Gastroesophageal sphincter (tissue), 3 donors: ENCODE measurements at regions not wholly inside any gene's neighbourhood (a gene's known extent, or its start where the extent isn't known, plus 50 kb on each side); places are given as distances from the start of the nearest gene placed in this dataset.

Source experiments
- EP300 ChIP-seq: sonication (generic); formaldehyde crosslinking; IDR thresholded peaks from one replicate; pipeline ENCODE4 v1.6.1; 2017; ENCODE audit warnings: antibody characterized with exemption, mild to moderate bottlenecking
- POLR2A ChIP-seq, 2 donors: fragments of 450-650 bp; IDR thresholded peaks; one replicate each; pipeline ENCODE4 v1.6.1; 2017; ENCODE audit warnings: antibody characterized with exemption in 2 of 2, mild to moderate bottlenecking in 2 of 2, moderate library complexity in 1 of 2
- TF ChIP-seq, protein P1 (sequence below), 4 experiments: fragments of 200-600 bp in 2 of 4; fragments of 450-650 bp in 2 of 4; sonication (generic) in 1 of 4; IDR thresholded peaks; one replicate each; pipeline ENCODE4 v1.5.1; 2017 to 2019; ENCODE audit warnings: antibody characterized with exemption in 4 of 4, mild to moderate bottlenecking in 2 of 4, moderate library complexity in 2 of 4

DNA sequence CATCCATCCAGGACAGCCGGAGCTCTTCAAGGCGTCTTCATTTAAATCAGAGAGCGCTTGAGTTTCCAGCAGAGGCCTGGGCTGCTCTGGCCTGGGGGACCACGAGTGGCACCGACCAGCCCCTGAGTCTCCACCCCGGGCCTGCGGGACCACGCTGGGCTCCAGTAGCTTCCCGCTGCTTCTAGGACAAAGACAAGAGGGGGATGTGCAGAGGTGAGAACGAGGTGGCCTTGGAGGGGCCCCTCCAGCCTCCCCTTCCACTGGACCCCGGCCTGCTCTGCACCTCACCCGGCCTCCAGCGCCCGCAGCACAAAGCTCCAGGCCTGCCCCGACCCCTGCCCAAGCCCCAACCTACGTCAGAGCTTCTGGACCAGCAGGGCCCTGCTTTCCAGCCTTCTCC lies 81.6 kb downstream of the IRX2 start:
- TF ChIP-seq POLR2A (IDR thresholded peaks at IDR 0.05) (no peak), EP300 (no peak)
- TF ChIP-seq, protein P1, sequence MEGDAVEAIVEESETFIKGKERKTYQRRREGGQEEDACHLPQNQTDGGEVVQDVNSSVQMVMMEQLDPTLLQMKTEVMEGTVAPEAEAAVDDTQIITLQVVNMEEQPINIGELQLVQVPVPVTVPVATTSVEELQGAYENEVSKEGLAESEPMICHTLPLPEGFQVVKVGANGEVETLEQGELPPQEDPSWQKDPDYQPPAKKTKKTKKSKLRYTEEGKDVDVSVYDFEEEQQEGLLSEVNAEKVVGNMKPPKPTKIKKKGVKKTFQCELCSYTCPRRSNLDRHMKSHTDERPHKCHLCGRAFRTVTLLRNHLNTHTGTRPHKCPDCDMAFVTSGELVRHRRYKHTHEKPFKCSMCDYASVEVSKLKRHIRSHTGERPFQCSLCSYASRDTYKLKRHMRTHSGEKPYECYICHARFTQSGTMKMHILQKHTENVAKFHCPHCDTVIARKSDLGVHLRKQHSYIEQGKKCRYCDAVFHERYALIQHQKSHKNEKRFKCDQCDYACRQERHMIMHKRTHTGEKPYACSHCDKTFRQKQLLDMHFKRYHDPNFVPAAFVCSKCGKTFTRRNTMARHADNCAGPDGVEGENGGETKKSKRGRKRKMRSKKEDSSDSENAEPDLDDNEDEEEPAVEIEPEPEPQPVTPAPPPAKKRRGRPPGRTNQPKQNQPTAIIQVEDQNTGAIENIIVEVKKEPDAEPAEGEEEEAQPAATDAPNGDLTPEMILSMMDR (IDR thresholded peaks at IDR 0.05) = no peak
